ENCODE measurements at regions not wholly inside any gene's neighbourhood (a gene's known extent, or its start where the extent isn't known, plus 50 kb on each side); places are given as distances from the start of the nearest gene placed in this dataset.
"Not testable (repeated sequence)": the region's sequence is repeated elsewhere in the genome, so short reads cannot be mapped to it uniquely, and the experiment has no call there.

GRCh38 chr2:223481486-223481885 is 120.7 kb downstream of the SCG2 start:
- no peaks in the 10 kb centered on the region for H3K36me3 Mint-ChIP-seq

GRCh38 chr2:223486751-223487150 is 115.4 kb downstream of the SCG2 start:
- H3K9me3 Mint-ChIP-seq, result no peaks in the 10 kb centered on the region
- no peaks in the 10 kb centered on the region for H3K36me3 Mint-ChIP-seq
- CTCF ChIA-PET, result no interaction called here
- H3K27ac Mint-ChIP-seq, result no peak overlapping the region
- H3K4me3 Mint-ChIP-seq, result no peak overlapping the region
- H3K4me1 Mint-ChIP-seq, result no peaks in the 10 kb centered on the region
- no peak for DNase-seq
- no peaks in the 10 kb centered on the region for H3K27me3 Mint-ChIP-seq

More at GRCh38 chr2:223481486-223481885, 120.7 kb downstream of the SCG2 start:
- CTCF ChIA-PET, result no interaction called here
- H3K4me1 Mint-ChIP-seq, result no peaks in the 10 kb centered on the region
- H3K27ac Mint-ChIP-seq, result no peak overlapping the region
- H3K4me3 Mint-ChIP-seq, result no peak overlapping the region
- H3K9me3 Mint-ChIP-seq, result peaks cover 2% of the 10 kb centered on the region
- DNase-seq, result no peak
- no peaks in the 10 kb centered on the region for H3K27me3 Mint-ChIP-seq

- Mint-ChIP-seq H3K4me3 (no peak overlapping the region), H3K36me3 (no peaks in the 10 kb centered on the region), H3K9me3 (no peaks in the 10 kb centered on the region), H3K27ac (no peak overlapping the region), H3K27me3 (no peaks in the 10 kb centered on the region), H3K4me1 (no peaks in the 10 kb centered on the region)
- DNase-seq, result no peak
- CTCF ChIA-PET, result no interaction called here
Measured at GRCh38 chr2:223487214-223487846, 114.8 kb downstream of the SCG2 start.

GRCh38 chr2:223488814-223489213 is 113.3 kb downstream of the SCG2 start:
- no peaks in the 10 kb centered on the region for H3K27me3 Mint-ChIP-seq
- H3K9me3 Mint-ChIP-seq, result no peaks in the 10 kb centered on the region
- no peaks in the 10 kb centered on the region for H3K36me3 Mint-ChIP-seq
- no peak overlapping the region for H3K4me3 Mint-ChIP-seq
- DNase-seq, result no peak
- no peak overlapping the region for H3K27ac Mint-ChIP-seq
- CTCF ChIA-PET, result no interaction called here
- H3K4me1 Mint-ChIP-seq, result no peaks in the 10 kb centered on the region

GRCh38 chr2:223494496-223494895 is 107.7 kb downstream of the SCG2 start:
- CTCF ChIA-PET, result no interaction called here
- Mint-ChIP-seq H3K27ac (no peak overlapping the region), H3K4me1 (no peaks in the 10 kb centered on the region), H3K4me3 (no peak overlapping the region), H3K27me3 (no peaks in the 10 kb centered on the region), H3K36me3 (no peaks in the 10 kb centered on the region), H3K9me3 (no peaks in the 10 kb centered on the region)
- DNase-seq, result no peak

- no peak overlapping the region for H3K4me3 Mint-ChIP-seq
- H3K36me3 Mint-ChIP-seq, result no peaks in the 10 kb centered on the region
- no peaks in the 10 kb centered on the region for H3K9me3 Mint-ChIP-seq
- H3K27me3 Mint-ChIP-seq, result no peaks in the 10 kb centered on the region
- CTCF ChIA-PET, result no interaction called here
- H3K4me1 Mint-ChIP-seq, result no peaks in the 10 kb centered on the region
- DNase-seq, result no peak
- no peak overlapping the region for H3K27ac Mint-ChIP-seq
Measured at GRCh38 chr2:223494942-223495341, 107.2 kb downstream of the SCG2 start.

GRCh38 chr2:223496853-223497252 is 105.3 kb downstream of the SCG2 start:
- H3K4me1 Mint-ChIP-seq, H3K27ac Mint-ChIP-seq, DNase-seq, H3K27me3 Mint-ChIP-seq, H3K4me3 Mint-ChIP-seq, CTCF ChIA-PET, H3K9me3 Mint-ChIP-seq, H3K36me3 Mint-ChIP-seq: not testable (repeated sequence)

- CTCF ChIA-PET, result no interaction called here
- no peak overlapping the region for H3K27ac Mint-ChIP-seq
- DNase-seq, result no peak
- no peaks in the 10 kb centered on the region for H3K4me1 Mint-ChIP-seq
- H3K36me3 Mint-ChIP-seq, result no peaks in the 10 kb centered on the region
- H3K4me3 Mint-ChIP-seq, result no peak overlapping the region
- H3K9me3 Mint-ChIP-seq, result no peaks in the 10 kb centered on the region
- H3K27me3 Mint-ChIP-seq, result no peaks in the 10 kb centered on the region
Measured at GRCh38 chr2:223500709-223501108, 101.5 kb downstream of the SCG2 start.

- Mint-ChIP-seq H3K9me3 (no peaks in the 10 kb centered on the region), H3K4me3 (no peak overlapping the region), H3K27me3 (no peaks in the 10 kb centered on the region), H3K36me3 (no peaks in the 10 kb centered on the region), H3K27ac (no peak overlapping the region), H3K4me1 (no peaks in the 10 kb centered on the region)
- DNase-seq, result no peak
- CTCF ChIA-PET, result no interaction called here
Measured at GRCh38 chr2:223501641-223502040, 100.5 kb downstream of the SCG2 start.

GRCh38 chr2:223503746-223504145 is 98.4 kb downstream of the SCG2 start:
- Mint-ChIP-seq H3K4me3 (no peak overlapping the region), H3K4me1 (no peaks in the 10 kb centered on the region), H3K36me3 (no peaks in the 10 kb centered on the region), H3K9me3 (no peaks in the 10 kb centered on the region), H3K27ac (no peak overlapping the region), H3K27me3 (no peaks in the 10 kb centered on the region)
- CTCF ChIA-PET, result no interaction called here
- DNase-seq, result no peak

- CTCF ChIA-PET, result interaction anchor here (0.9 kb wide), 1 partner anchor 18 kb away, joined by 3 read pairs; no protein-coding TSS in a partner anchor
- Mint-ChIP-seq H3K36me3 (no peaks in the 10 kb centered on the region), H3K27ac (no peak overlapping the region), H3K9me3 (no peaks in the 10 kb centered on the region), H3K27me3 (no peaks in the 10 kb centered on the region), H3K4me3 (no peak overlapping the region), H3K4me1 (no peaks in the 10 kb centered on the region)
- no peak for DNase-seq
Measured at GRCh38 chr2:223508372-223508771, 93.8 kb downstream of the SCG2 start.

GRCh38 chr2:223510713-223511112 is 91.4 kb downstream of the SCG2 start:
- Mint-ChIP-seq H3K27ac (no peak overlapping the region), H3K9me3 (no peaks in the 10 kb centered on the region), H3K27me3 (no peaks in the 10 kb centered on the region), H3K4me3 (no peak overlapping the region), H3K4me1 (no peaks in the 10 kb centered on the region), H3K36me3 (no peaks in the 10 kb centered on the region)
- CTCF ChIA-PET, result no interaction called here
- DNase-seq, result no peak

- CTCF ChIA-PET, result no interaction called here
- Mint-ChIP-seq H3K4me3 (no peak overlapping the region), H3K9me3 (no peaks in the 10 kb centered on the region), H3K27me3 (no peaks in the 10 kb centered on the region), H3K27ac (no peak overlapping the region), H3K4me1 (no peaks in the 10 kb centered on the region), H3K36me3 (no peaks in the 10 kb centered on the region)
- DNase-seq, result no peak
Measured at GRCh38 chr2:223511168-223511567, 91.0 kb downstream of the SCG2 start.

GRCh38 chr2:223513771-223514455 is 88.2 kb downstream of the SCG2 start:
- Mint-ChIP-seq H3K27ac (no peak overlapping the region), H3K4me3 (no peak overlapping the region), H3K27me3 (no peaks in the 10 kb centered on the region), H3K36me3 (no peaks in the 10 kb centered on the region), H3K4me1 (no peaks in the 10 kb centered on the region), H3K9me3 (no peaks in the 10 kb centered on the region)
- no peak for DNase-seq
- CTCF ChIA-PET, result no interaction called here

- Mint-ChIP-seq H3K27me3 (no peaks in the 10 kb centered on the region), H3K36me3 (no peaks in the 10 kb centered on the region), H3K9me3 (no peaks in the 10 kb centered on the region), H3K27ac (no peak overlapping the region), H3K4me3 (no peak overlapping the region), H3K4me1 (no peaks in the 10 kb centered on the region)
- CTCF ChIA-PET, result no interaction called here
- DNase-seq, result no peak
Measured at GRCh38 chr2:223519471-223519870, 82.7 kb downstream of the SCG2 start.
